ENCODE measurements at regions not wholly inside any gene's neighbourhood (a gene's known extent, or its start where the extent isn't known, plus 50 kb on each side); places are given as distances from the start of the nearest gene placed in this dataset.

- TF ChIP-seq FOXM1 (IDR thresholded peaks at IDR 0.05; ENCODE audit: borderline replicate concordance, low read depth) (no peak), NFIC (IDR thresholded peaks at IDR 0.05) (no peak), CEBPB (IDR thresholded peaks at IDR 0.05) (no peak), RAD21 (IDR thresholded peaks at IDR 0.05; ENCODE audit: low read depth) (no peak), USF1 (IDR thresholded peaks at IDR 0.05) (no peak), TEAD4 (IDR thresholded peaks at IDR 0.05) (no peak), REST (IDR thresholded peaks at IDR 0.05; ENCODE audit: low read depth) (no peak), EGR1 (IDR thresholded peaks at IDR 0.05) (no peak), TCF12 (IDR thresholded peaks at IDR 0.05; ENCODE audit: low read depth) (no peak), CREB1 (IDR thresholded peaks at IDR 0.05; ENCODE audit: low read depth) (no peak), ZBTB7A (IDR thresholded peaks at IDR 0.05; ENCODE audit: low read depth) (no peak), MAX (IDR thresholded peaks at IDR 0.05) (no peak), EP300 (IDR thresholded peaks at IDR 0.05; ENCODE audit: borderline replicate concordance) (no peak), YY1 (IDR thresholded peaks at IDR 0.05; ENCODE audit: low read depth) (no peak), TAF1 (IDR thresholded peaks at IDR 0.05; ENCODE audit: low read depth) (no peak)
Measured at GRCh38 chr3:189531271-189531670, 99.9 kb upstream of the TP63 start.

- TF ChIP-seq REST (IDR thresholded peaks at IDR 0.05; ENCODE audit: low read depth) = no peak
- TF ChIP-seq USF1 (IDR thresholded peaks at IDR 0.05) = no peak
- no peak for TF ChIP-seq CEBPB (IDR thresholded peaks at IDR 0.05)
- no peak for TF ChIP-seq EP300 (IDR thresholded peaks at IDR 0.05; ENCODE audit: borderline replicate concordance)
- no peak for TF ChIP-seq RAD21 (IDR thresholded peaks at IDR 0.05; ENCODE audit: low read depth)
- no peak for TF ChIP-seq TCF12 (IDR thresholded peaks at IDR 0.05; ENCODE audit: low read depth)
- no peak for TF ChIP-seq YY1 (IDR thresholded peaks at IDR 0.05; ENCODE audit: low read depth)
- TF ChIP-seq MAX (IDR thresholded peaks at IDR 0.05) = no peak
- TF ChIP-seq EGR1 (IDR thresholded peaks at IDR 0.05) = no peak
- no peak for TF ChIP-seq ZBTB7A (IDR thresholded peaks at IDR 0.05; ENCODE audit: low read depth)
Measured at GRCh38 chr3:189534531-189534930, 96.7 kb upstream of the TP63 start.

GRCh38 chr3:189537135-189537534 is 94.1 kb upstream of the TP63 start:
- TF ChIP-seq TEAD4 (IDR thresholded peaks at IDR 0.05) (no peak), EP300 (IDR thresholded peaks at IDR 0.05; ENCODE audit: borderline replicate concordance) (no peak)

GRCh38 chr3:189547448-189547847 is 83.7 kb upstream of the TP63 start:
- TF ChIP-seq ZBTB7A (IDR thresholded peaks at IDR 0.05; ENCODE audit: low read depth) (no peak), FOXM1 (IDR thresholded peaks at IDR 0.05; ENCODE audit: borderline replicate concordance, low read depth) (no peak), YY1 (IDR thresholded peaks at IDR 0.05; ENCODE audit: low read depth) (no peak), TAF1 (IDR thresholded peaks at IDR 0.05; ENCODE audit: low read depth) (no peak), NFIC (IDR thresholded peaks at IDR 0.05) (no peak), TEAD4 (IDR thresholded peaks at IDR 0.05) (no peak), EGR1 (IDR thresholded peaks at IDR 0.05) (no peak)

- no peak for TF ChIP-seq EGR1 (IDR thresholded peaks at IDR 0.05)
- no peak for TF ChIP-seq RAD21 (IDR thresholded peaks at IDR 0.05; ENCODE audit: low read depth)
- no peak for TF ChIP-seq CEBPB (IDR thresholded peaks at IDR 0.05)
- TF ChIP-seq TAF1 (IDR thresholded peaks at IDR 0.05; ENCODE audit: low read depth) = no peak
- no peak for TF ChIP-seq TCF12 (IDR thresholded peaks at IDR 0.05; ENCODE audit: low read depth)
- no peak for TF ChIP-seq MAX (IDR thresholded peaks at IDR 0.05)
- TF ChIP-seq TEAD4 (IDR thresholded peaks at IDR 0.05) = no peak
- TF ChIP-seq REST (IDR thresholded peaks at IDR 0.05; ENCODE audit: low read depth) = no peak
Measured at GRCh38 chr3:189548053-189548452, 83.1 kb upstream of the TP63 start.

All from Ishikawa (cell line).